ENCODE measurements at regions not wholly inside any gene's neighbourhood (a gene's known extent, or its start where the extent isn't known, plus 50 kb on each side); places are given as distances from the start of the nearest gene placed in this dataset.
"Not testable (repeated sequence)": the region's sequence is repeated elsewhere in the genome, so short reads cannot be mapped to it uniquely, and the experiment has no call there.

DNA sequence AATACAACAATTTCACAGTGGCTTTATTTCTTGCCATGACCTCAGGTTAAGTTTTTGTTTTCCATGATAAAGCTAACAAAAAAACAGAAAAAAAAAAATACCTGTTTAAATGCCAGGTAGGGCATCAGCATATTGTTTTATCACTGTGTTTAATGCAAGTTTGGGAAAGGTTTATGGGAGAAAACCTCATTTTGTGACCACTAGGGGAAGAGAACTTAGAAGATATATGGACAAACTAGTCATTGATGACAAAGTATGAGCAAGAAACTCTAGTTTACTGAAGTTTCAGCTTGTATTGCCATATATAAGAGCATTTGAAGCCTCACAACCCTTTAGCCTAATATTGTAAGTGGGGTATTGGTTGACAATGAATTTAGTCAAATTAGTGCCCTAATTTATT is 1431.4 kb upstream of the CDH18 start:
- no peak for DNase-seq (ENCODE audit: low read depth)
- Histone ChIP-seq H3K4me3 (ENCODE audit: low read depth, low read length) (no peak overlapping the region), H3K27me3 (ENCODE audit: control insufficient read depth, insufficient read depth, low read length) (no peaks in the 10 kb centered on the region), H3K36me3 (ENCODE audit: control insufficient read depth, insufficient read depth, low read length) (no peaks in the 10 kb centered on the region)
- TF ChIP-seq, protein P1, sequence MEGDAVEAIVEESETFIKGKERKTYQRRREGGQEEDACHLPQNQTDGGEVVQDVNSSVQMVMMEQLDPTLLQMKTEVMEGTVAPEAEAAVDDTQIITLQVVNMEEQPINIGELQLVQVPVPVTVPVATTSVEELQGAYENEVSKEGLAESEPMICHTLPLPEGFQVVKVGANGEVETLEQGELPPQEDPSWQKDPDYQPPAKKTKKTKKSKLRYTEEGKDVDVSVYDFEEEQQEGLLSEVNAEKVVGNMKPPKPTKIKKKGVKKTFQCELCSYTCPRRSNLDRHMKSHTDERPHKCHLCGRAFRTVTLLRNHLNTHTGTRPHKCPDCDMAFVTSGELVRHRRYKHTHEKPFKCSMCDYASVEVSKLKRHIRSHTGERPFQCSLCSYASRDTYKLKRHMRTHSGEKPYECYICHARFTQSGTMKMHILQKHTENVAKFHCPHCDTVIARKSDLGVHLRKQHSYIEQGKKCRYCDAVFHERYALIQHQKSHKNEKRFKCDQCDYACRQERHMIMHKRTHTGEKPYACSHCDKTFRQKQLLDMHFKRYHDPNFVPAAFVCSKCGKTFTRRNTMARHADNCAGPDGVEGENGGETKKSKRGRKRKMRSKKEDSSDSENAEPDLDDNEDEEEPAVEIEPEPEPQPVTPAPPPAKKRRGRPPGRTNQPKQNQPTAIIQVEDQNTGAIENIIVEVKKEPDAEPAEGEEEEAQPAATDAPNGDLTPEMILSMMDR (IDR thresholded peaks at IDR 0.05; ENCODE audit: insufficient read depth, low read length, poor library complexity, severe bottlenecking) = no peak

DNA sequence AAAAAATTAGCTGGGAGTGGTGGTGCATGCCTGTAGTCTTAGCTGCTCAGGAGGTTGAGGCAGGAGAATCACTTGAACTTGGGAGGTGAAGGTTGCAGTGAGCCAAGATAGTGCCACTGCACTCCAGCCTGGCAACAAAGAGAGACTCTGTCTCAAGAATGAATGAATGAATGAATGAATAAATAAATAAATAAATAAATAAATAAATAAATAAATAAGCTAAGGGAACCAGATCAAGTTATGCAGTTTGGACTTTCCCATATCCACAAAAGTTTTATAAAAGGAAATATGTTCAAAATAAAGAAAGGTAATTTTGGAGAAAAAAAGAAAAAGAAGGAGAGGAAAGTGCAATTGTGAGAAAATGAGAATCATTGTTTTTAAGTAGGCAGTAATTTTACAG is 1414.1 kb upstream of the CDH18 start:
- H3K36me3 ChIP-seq (ENCODE audit: control insufficient read depth, insufficient read depth, low read length) = not testable (repeated sequence)

DNA sequence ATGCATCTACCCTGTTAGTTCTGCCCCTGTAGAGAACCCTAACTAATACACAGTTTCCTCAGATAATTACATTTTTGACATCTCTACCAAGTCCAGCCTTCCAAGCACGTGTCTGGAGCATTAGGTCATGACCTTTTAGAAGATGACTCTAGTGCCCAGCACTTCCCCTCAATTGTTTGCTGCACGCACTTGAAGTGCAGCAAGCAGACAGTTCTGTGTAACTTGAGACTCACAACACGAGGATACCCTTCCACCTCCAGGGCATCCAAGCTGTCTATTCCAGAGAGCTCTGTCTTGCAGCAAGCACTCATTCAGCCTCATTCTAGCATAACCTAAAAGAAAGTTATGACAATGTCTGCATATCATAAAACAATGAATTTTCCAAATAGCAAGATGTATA is 1410.5 kb upstream of the CDH18 start:
- no peak overlapping the region for H3K4me3 ChIP-seq (ENCODE audit: low read depth, low read length)
- TF ChIP-seq, protein P1 (IDR thresholded peaks at IDR 0.05; ENCODE audit: insufficient read depth, low read length, poor library complexity, severe bottlenecking) = no peak
- no peak for DNase-seq (ENCODE audit: low read depth)
- no peaks in the 10 kb centered on the region for H3K36me3 ChIP-seq (ENCODE audit: control insufficient read depth, insufficient read depth, low read length)
- H3K27me3 ChIP-seq (ENCODE audit: control insufficient read depth, insufficient read depth, low read length) = no peaks in the 10 kb centered on the region

More for the DNA sequence above, 1414.1 kb upstream of the CDH18 start:
- not testable (repeated sequence) for H3K27me3 ChIP-seq (ENCODE audit: control insufficient read depth, insufficient read depth, low read length); DNase-seq (ENCODE audit: low read depth); H3K4me3 ChIP-seq (ENCODE audit: low read depth, low read length)

DNA sequence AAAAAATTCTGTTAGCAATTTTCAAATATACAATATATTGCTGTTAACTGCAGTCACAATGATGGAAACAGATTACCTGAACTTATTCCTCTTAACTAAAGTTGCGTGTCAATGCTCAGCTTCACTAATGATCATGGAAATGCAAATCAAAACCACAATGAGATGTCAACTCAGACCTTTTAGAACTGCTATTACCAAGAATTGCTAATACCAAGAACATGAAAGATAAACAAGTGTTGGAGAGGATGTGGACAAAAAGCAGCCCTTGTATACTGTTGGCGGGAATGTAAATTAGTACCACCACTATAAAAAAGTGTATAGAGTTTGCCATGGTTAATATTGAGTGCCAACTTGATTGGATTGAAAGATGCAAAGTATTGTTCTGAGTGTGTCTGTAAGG is 1409.7 kb upstream of the CDH18 start:
- TF ChIP-seq, protein P1 (IDR thresholded peaks at IDR 0.05; ENCODE audit: insufficient read depth, low read length, poor library complexity, severe bottlenecking) = no peak
- H3K27me3 ChIP-seq (ENCODE audit: control insufficient read depth, insufficient read depth, low read length) = no peaks in the 10 kb centered on the region
- DNase-seq (ENCODE audit: low read depth) = no peak
- H3K36me3 ChIP-seq (ENCODE audit: control insufficient read depth, insufficient read depth, low read length) = no peaks in the 10 kb centered on the region
- no peak overlapping the region for H3K4me3 ChIP-seq (ENCODE audit: low read depth, low read length)

DNA sequence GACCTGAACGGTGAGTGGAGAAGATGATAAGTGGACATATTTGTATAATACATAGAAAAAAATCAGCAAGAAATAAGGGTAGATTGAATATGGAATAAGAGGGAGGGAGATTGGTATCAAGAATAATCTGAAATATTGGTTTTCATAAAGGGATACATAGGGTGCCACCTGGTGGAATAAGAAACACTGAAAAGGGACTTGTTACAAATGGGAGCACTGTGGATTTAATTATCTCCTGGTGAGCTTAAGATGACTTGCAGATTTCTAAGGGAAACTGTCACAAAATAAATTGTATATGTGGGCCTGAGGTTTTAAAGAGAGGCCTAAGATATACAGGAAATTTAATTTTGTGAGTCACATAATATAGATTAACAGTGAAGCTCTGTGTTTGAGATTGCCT is 1403.5 kb upstream of the CDH18 start:
- TF ChIP-seq, protein P1 (IDR thresholded peaks at IDR 0.05; ENCODE audit: insufficient read depth, low read length, poor library complexity, severe bottlenecking) = peak; percentile 26
- Histone ChIP-seq H3K4me3 (ENCODE audit: low read depth, low read length) (no peak overlapping the region), H3K36me3 (ENCODE audit: control insufficient read depth, insufficient read depth, low read length) (no peaks in the 10 kb centered on the region), H3K27me3 (ENCODE audit: control insufficient read depth, insufficient read depth, low read length) (no peaks in the 10 kb centered on the region)
- DNase-seq (ENCODE audit: low read depth) = peak; percentile 1

DNA sequence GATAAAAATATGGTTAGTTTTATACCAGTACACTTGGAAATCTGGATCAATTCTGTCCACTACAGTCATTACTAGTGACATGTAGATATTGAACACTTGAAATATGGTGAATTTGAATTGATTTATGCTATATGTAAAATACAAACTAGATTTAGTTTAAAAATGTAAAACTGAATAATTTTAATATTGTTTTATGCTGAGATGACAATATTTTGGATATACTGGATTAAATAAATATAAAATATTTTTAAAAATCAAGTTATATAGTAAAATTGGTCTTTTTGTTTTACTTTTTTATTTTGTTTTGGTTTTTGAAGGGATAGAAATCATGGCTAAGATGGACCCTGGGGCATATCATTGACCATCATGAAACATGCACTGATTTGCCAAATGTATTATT is 1372.8 kb upstream of the CDH18 start:
- H3K36me3 ChIP-seq (ENCODE audit: control insufficient read depth, insufficient read depth, low read length); DNase-seq (ENCODE audit: low read depth); H3K27me3 ChIP-seq (ENCODE audit: control insufficient read depth, insufficient read depth, low read length); H3K4me3 ChIP-seq (ENCODE audit: low read depth, low read length): not testable (repeated sequence)

DNA sequence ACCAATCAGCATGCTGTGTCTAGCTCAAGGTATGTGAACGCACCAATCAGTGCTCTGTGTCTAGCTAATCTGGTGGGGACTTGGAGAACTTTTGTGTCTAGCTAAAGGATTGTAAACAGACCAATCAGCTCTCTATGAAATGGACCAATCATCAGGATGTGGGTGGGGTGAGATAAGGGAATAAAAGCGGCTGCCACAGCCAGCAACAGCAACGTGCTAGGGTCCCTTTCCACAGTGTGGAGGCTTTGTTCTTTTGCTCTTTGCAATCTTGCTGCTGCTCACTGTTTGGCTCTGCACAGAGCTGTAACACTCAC is 1353.9 kb upstream of the CDH18 start:
- H3K27me3 ChIP-seq (ENCODE audit: control insufficient read depth, insufficient read depth, low read length); DNase-seq (ENCODE audit: low read depth); H3K4me3 ChIP-seq (ENCODE audit: low read depth, low read length); H3K36me3 ChIP-seq (ENCODE audit: control insufficient read depth, insufficient read depth, low read length): not testable (repeated sequence)

DNA sequence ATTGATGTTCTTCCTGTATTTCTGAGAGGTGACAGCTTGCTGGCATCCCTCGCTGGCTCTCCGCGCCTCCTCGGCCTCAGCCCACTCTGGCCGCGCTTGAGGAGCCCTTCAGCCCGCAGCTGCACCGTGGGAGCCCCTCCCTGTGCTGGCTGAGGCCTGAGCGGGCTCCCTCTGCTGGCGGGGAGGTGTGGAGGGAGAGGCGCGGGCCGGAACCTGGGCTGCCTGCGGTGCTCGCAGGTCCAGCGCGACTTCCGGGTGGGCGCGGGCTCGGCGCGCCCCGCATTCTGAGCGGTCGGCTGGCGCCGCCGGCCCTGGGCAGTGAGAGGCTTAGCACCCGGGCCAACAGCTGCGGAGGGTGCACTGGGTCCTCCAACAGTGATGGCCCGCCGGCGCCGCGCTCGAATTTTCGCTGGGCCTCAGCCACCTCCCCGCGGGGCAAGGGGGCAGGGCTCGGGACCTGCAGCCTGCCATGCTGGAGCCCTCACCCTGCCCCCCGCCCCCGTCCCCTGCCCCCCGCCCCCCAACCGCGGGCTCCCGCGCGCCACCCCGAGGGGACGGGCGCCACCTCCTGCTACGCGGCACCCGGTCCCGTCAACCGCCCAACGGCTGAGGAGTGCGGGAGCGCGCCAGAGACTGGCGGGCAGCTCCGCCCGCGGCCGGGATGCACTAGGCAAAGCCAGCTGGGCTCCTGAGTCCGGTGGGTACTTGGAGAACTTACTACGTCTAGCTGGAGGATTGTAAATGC is 1353.4 kb upstream of the CDH18 start:
- not testable (repeated sequence) for DNase-seq (ENCODE audit: low read depth); H3K36me3 ChIP-seq (ENCODE audit: control insufficient read depth, insufficient read depth, low read length); H3K27me3 ChIP-seq (ENCODE audit: control insufficient read depth, insufficient read depth, low read length)
- H3K4me3 ChIP-seq (ENCODE audit: low read depth, low read length) = peak overlapping the region; percentile 39

DNA sequence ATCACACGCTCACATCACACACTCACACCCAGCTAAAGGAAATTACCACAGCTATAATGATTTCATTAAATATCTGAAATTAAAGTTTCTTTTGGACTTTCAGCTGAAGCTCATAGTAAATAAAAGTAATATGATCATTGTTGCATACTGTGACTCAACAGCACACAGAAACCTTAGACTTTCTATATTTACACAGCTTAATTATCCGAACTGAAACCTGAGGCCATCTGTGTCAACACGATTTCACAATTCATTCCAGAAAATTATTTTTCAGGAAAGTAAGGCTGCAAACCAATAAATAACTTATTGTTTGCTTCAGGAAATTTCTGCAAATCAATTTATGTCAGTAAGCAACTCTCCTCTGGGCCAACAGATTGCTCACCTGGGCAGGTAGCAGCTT is 1352.2 kb upstream of the CDH18 start:
- not testable (repeated sequence) for H3K36me3 ChIP-seq (ENCODE audit: control insufficient read depth, insufficient read depth, low read length); H3K4me3 ChIP-seq (ENCODE audit: low read depth, low read length); DNase-seq (ENCODE audit: low read depth); H3K27me3 ChIP-seq (ENCODE audit: control insufficient read depth, insufficient read depth, low read length)

DNA sequence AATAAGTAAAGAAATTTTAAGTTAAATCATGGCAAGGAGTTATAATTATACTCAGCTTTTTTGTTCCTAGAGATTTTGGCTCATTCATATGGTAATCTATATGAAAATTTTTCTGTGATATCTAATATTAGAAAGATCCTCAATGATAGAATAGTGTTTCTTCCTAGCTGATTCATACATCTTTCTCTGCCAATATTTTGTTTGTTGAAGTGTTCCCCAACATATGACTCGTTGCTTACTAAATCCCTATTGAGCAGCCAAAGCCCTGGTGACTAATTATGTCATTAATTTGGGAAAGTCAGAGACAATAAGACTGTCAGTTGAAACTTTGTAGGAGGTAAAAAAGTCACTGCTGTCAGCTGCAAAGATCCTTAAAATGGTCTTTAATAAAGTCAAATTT is 1348.5 kb upstream of the CDH18 start:
- not testable (repeated sequence) for H3K36me3 ChIP-seq (ENCODE audit: control insufficient read depth, insufficient read depth, low read length); H3K27me3 ChIP-seq (ENCODE audit: control insufficient read depth, insufficient read depth, low read length); H3K4me3 ChIP-seq (ENCODE audit: low read depth, low read length); DNase-seq (ENCODE audit: low read depth)

DNA sequence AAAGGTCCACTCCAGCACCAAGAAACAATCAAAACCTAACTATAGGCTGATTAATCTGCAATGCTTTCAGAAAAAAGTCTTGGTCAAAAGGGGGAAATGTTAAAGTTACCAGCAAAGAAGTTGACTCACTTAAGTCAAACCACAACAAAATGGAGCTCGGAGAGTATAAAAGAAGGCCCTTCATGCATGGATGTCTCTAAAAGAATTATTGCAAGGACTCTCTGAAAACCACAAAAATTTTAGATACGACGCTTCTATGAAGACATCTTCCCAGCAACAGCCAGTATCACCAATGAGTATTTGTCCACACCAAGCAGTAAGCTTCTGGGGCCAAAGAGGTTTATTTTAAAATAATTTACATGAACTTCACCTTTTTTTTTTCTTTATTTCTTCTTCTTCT is 1327.4 kb upstream of the CDH18 start:
- not testable (repeated sequence) for H3K27me3 ChIP-seq (ENCODE audit: control insufficient read depth, insufficient read depth, low read length); DNase-seq (ENCODE audit: low read depth); H3K36me3 ChIP-seq (ENCODE audit: control insufficient read depth, insufficient read depth, low read length); H3K4me3 ChIP-seq (ENCODE audit: low read depth, low read length)
